HEK293T (cell line): ENCODE measurements at regions not wholly inside any gene's neighbourhood (a gene's known extent, or its start where the extent isn't known, plus 50 kb on each side); places are given as distances from the start of the nearest gene placed in this dataset.

Source experiments
- FOXK2 ChIP-seq: fragments of 450-650 bp; IDR thresholded peaks from 2 replicates; pipeline ENCODE4 v1.6.1; 2016; ENCODE audit warnings: mild to moderate bottlenecking
- FOXM1 ChIP-seq: fragments of 450-650 bp; IDR thresholded peaks from 2 replicates; pipeline ENCODE4 v1.6.1; 2017; ENCODE audit warnings: mild to moderate bottlenecking, borderline replicate concordance
- HDGF ChIP-seq: fragments of 450-650 bp; IDR thresholded peaks from 2 replicates; pipeline ENCODE4 v1.6.1; 2017; ENCODE audit warnings: antibody characterized with exemption, borderline replicate concordance
- PKNOX1 ChIP-seq: fragments of 450-650 bp; IDR thresholded peaks from 2 replicates; pipeline ENCODE4 v1.6.1; 2016
- TARDBP ChIP-seq: fragments of 450-650 bp; IDR thresholded peaks from 2 replicates; pipeline ENCODE4 v1.6.1; 2016
- ZNF384 ChIP-seq: fragments of 450-650 bp; IDR thresholded peaks from 2 replicates; pipeline ENCODE4 v1.6.1; 2016

- no peak for TF ChIP-seq ZNF384
- TF ChIP-seq FOXM1: no peak
- no peak for TF ChIP-seq HDGF
- TF ChIP-seq PKNOX1: no peak
- TF ChIP-seq FOXK2: no peak
- no peak for TF ChIP-seq TARDBP
These were observed 76.3 kb upstream of the ID2 start for GRCh38 chr2:8605351-8606065.
